ENCODE measurements at regions not wholly inside any gene's neighbourhood (a gene's known extent, or its start where the extent isn't known, plus 50 kb on each side); places are given as distances from the start of the nearest gene placed in this dataset.

GRCh38 chr9:28610339-28610738 lies 1037.1 kb upstream of the C9orf72 start (continued):
- TF ChIP-seq RREB1 (CRISPR knock-in tag; IDR thresholded peaks at IDR 0.05) (no peak), NCOA4 (IDR thresholded peaks at IDR 0.05; ENCODE audit: partially characterized antibody) (no peak), CEBPB (tag; IDR thresholded peaks at IDR 0.05) (no peak)

GRCh38 chr9:28616310-28616709 lies 1043.0 kb upstream of the C9orf72 start:
- Histone ChIP-seq H3K9me1 (ENCODE audit: control insufficient read depth, insufficient read depth, low read length) (no peaks in the 10 kb centered on the region), H3K27me3 (ENCODE audit: control insufficient read depth in 2 of 2, insufficient read depth in 2 of 2, low read length in 2 of 2) (no peaks in the 10 kb centered on the region), H3K4me3 (no peak overlapping the region), H3K4me1 (replicated peaks in 1 of 2; ENCODE audit: control insufficient read depth in 2 of 2, insufficient read depth in 2 of 2, low read length in 2 of 2) (no peaks in the 10 kb centered on the region), H3K4me2 (ENCODE audit: insufficient read depth, low read length) (no peak overlapping the region), H2AFZ (ENCODE audit: low read depth, low read length) (no peak overlapping the region), H3K79me2 (ENCODE audit: control insufficient read depth, insufficient read depth, low read length) (no peaks in the 10 kb centered on the region), H4K20me1 (replicated peaks; ENCODE audit: control insufficient read depth, insufficient read depth, low read length) (no peaks in the 10 kb centered on the region), H3K9ac (ENCODE audit: insufficient read depth in 1 of 2, low read depth in 2 of 2, low read length in 2 of 2) (no peak overlapping the region), H3K36me3 (ENCODE audit: control insufficient read depth, insufficient read depth, low read length) (no peaks in the 10 kb centered on the region), H3K9me3 (replicated peaks; ENCODE audit: control insufficient read depth, insufficient read depth, low read depth, low read length) (no peaks in the 10 kb centered on the region), H3K27ac (ENCODE audit: extremely low read depth, low read depth, low read length) (no peak overlapping the region)
- FAIRE-seq (no peak), ATAC-seq (no peak), DNase-seq (ENCODE audit: extremely low read depth in 1 of 4, low spot score in 3 of 4) (no peak)
- ChIA-PET CTCF (ENCODE audit: low intra/inter-chr PET ratio) (no interaction called here), POLR2A (no interaction called here)
- WGBS (ENCODE audit: insufficient coverage, low coverage, missing lambda C conversion rate), result no CpG with 5 or more reads among the region's 1 CpG
- intact Hi-C loops (cut with micrococcal nuclease), result no loop called here
- BruUV-seq (replicated peaks), result no TSS peak
- in situ Hi-C loops (cut with MboI), result no loop called here
- TF ChIP-seq TBP (optimal IDR thresholded peaks at IDR 0.05; ENCODE audit: low read depth, low read length), result no peak
- no peak for TF ChIP-seq PREB (CRISPR knock-in tag; IDR thresholded peaks at IDR 0.05)
- TF ChIP-seq ZNF282 (CRISPR knock-in tag; IDR thresholded peaks at IDR 0.05), result no peak
- no peak for TF ChIP-seq ZNF311 (CRISPR knock-in tag; IDR thresholded peaks at IDR 0.05)
- no peak for TF ChIP-seq NR2F6 (CRISPR knock-in tag; IDR thresholded peaks at IDR 0.05)
- no peak for TF ChIP-seq ZNF121 (CRISPR knock-in tag; conservative IDR thresholded peaks at IDR 0.05)
- no peak for TF ChIP-seq ATF6 (CRISPR knock-in tag; IDR thresholded peaks at IDR 0.05)
- TF ChIP-seq HNRNPK (IDR thresholded peaks at IDR 0.05; ENCODE audit: low read depth, low read length, poor library complexity, severe bottlenecking), result no peak
- no peak for TF ChIP-seq PTRF (tag; IDR thresholded peaks at IDR 0.05)
- no peak for TF ChIP-seq ZNF23 (CRISPR knock-in tag; IDR thresholded peaks at IDR 0.05)
- TF ChIP-seq HDAC8 (tag; IDR thresholded peaks at IDR 0.05), result no peak

Data from K562 (cell line).